HEK293 (cell line): ENCODE measurements at regions not wholly inside any gene's neighbourhood (a gene's known extent, or its start where the extent isn't known, plus 50 kb on each side); places are given as distances from the start of the nearest gene placed in this dataset.

ENCODE experiments used
- CTCF ChIA-PET: fragments of 350-600 bp; formaldehyde crosslinking; extraction: SDS; loops from one replicate; lab custom pipeline; 2021; ENCODE audit warnings: antibody characterized with exemption; lab: Yijun Ruan, JAX
- POLR2A ChIA-PET: fragments of 300-600 bp; formaldehyde crosslinking; extraction: SDS; loops from one replicate; lab custom pipeline; 2020; ENCODE audit warnings: antibody characterized with exemption, inconsistent platforms; lab: Yijun Ruan, JAX
- H3K27ac ChIP-seq: fragments of 200-500 bp; sonication (Bioruptor generic); 2 replicates; pipeline ENCODE4 v1.5.1; 2014; ENCODE audit warnings: low read depth, low read length, control low read depth, inconsistent platforms; ENCODE audit errors: extremely low read depth
- H3K36me3 ChIP-seq, 2 experiments: fragments of 200-500 bp in 1 of 2; sonication (Bioruptor generic) in 1 of 2; 1 replicate in 1 of 2; 2 replicates in 1 of 2; pipeline ENCODE4 v1.5.1; 2014 to 2017; ENCODE audit warnings: inconsistent platforms in 2 of 2, low read length in 2 of 2; ENCODE audit not compliant: control insufficient read depth in 2 of 2, insufficient read depth in 1 of 2
- H3K4me1 ChIP-seq: fragments of 200-500 bp; sonication (Bioruptor generic); 2 replicates; pipeline ENCODE4 v1.5.1; 2014; ENCODE audit warnings: mild to moderate bottlenecking, low read length, inconsistent platforms; ENCODE audit not compliant: control insufficient read depth, insufficient read depth
- H3K4me3 ChIP-seq: 2 replicates; pipeline ENCODE4 v1.5.1; 2011; ENCODE audit warnings: low read depth, mild to moderate bottlenecking, control low read depth, low read length, moderate library complexity
- H3K9me3 ChIP-seq: fragments of 200-500 bp; sonication (Bioruptor generic); 2 replicates; pipeline ENCODE4 v1.5.1; 2014; ENCODE audit warnings: low read depth, low read length, inconsistent platforms; ENCODE audit not compliant: control insufficient read depth, insufficient read depth
- EGR2 ChIP-seq: fragments of 450-650 bp; formaldehyde crosslinking; IDR thresholded peaks from 2 replicates; pipeline ENCODE4 v1.5.1; 2016; ENCODE audit warnings: low read depth, missing biosample characterization, missing genetic modification characterization
- HOXD13 ChIP-seq: sonication (generic); formaldehyde crosslinking; IDR thresholded peaks from 2 replicates; pipeline ENCODE4 v1.8.0; 2022; ENCODE audit warnings: missing genetic modification reagents, borderline replicate concordance
- OVOL3 ChIP-seq: fragments of 450-650 bp; formaldehyde crosslinking; IDR thresholded peaks from 2 replicates; pipeline ENCODE4 v1.5.1; 2016; ENCODE audit warnings: missing biosample characterization, missing genetic modification characterization
- SP2 ChIP-seq: fragments of 450-650 bp; formaldehyde crosslinking; IDR thresholded peaks from 2 replicates; pipeline ENCODE4 v1.5.1; 2016; ENCODE audit warnings: missing biosample characterization, missing genetic modification characterization
- YY1 ChIP-seq: fragments of 450-650 bp; formaldehyde crosslinking; IDR thresholded peaks from 2 replicates; pipeline ENCODE4 v1.5.1; 2018; ENCODE audit warnings: missing biosample characterization, missing genetic modification characterization
- ZBTB8A ChIP-seq: fragments of 450-650 bp; formaldehyde crosslinking; IDR thresholded peaks from 2 replicates; pipeline ENCODE4 v1.5.1; 2016; ENCODE audit warnings: missing biosample characterization, missing genetic modification characterization
- ZFP3 ChIP-seq: fragments of 450-650 bp; formaldehyde crosslinking; IDR thresholded peaks from 2 replicates; pipeline ENCODE4 v1.5.1; 2016; ENCODE audit warnings: low read depth, missing biosample characterization, missing genetic modification characterization
- ZIC2 ChIP-seq: fragments of 450-650 bp; formaldehyde crosslinking; IDR thresholded peaks from 2 replicates; pipeline ENCODE4 v1.5.1; 2016; ENCODE audit warnings: missing biosample characterization, missing genetic modification characterization
- ZNF121 ChIP-seq: fragments of 450-650 bp; formaldehyde crosslinking; IDR thresholded peaks from 2 replicates; pipeline ENCODE4 v1.5.1; 2016; ENCODE audit warnings: missing biosample characterization, missing genetic modification characterization
- ZNF19 ChIP-seq: fragments of 450-650 bp; formaldehyde crosslinking; IDR thresholded peaks from 2 replicates; pipeline ENCODE4; 2016; ENCODE audit warnings: missing biosample characterization, missing genetic modification characterization, low read depth
- ZNF211 ChIP-seq: fragments of 450-650 bp; formaldehyde crosslinking; IDR thresholded peaks from 2 replicates; pipeline ENCODE4 v1.5.1; 2016; ENCODE audit warnings: low read depth, missing biosample characterization, missing genetic modification characterization
- ZNF324 ChIP-seq: fragments of 450-650 bp; formaldehyde crosslinking; IDR thresholded peaks from 2 replicates; pipeline ENCODE4 v1.5.1; 2016; ENCODE audit warnings: missing biosample characterization, missing genetic modification characterization
- ZNF335 ChIP-seq: fragments of 450-650 bp; formaldehyde crosslinking; conservative IDR thresholded peaks from 2 replicates; pipeline ENCODE4 v1.5.1; 2016; ENCODE audit warnings: missing biosample characterization, missing genetic modification characterization
- ZNF394 ChIP-seq: fragments of 450-650 bp; formaldehyde crosslinking; IDR thresholded peaks from 2 replicates; pipeline ENCODE4 v1.5.1; 2016; ENCODE audit warnings: missing biosample characterization, missing genetic modification characterization, mild to moderate bottlenecking, moderate library complexity, borderline replicate concordance
- ZNF416 ChIP-seq: fragments of 450-650 bp; formaldehyde crosslinking; IDR thresholded peaks from 2 replicates; pipeline ENCODE4 v1.5.1; 2016; ENCODE audit warnings: missing biosample characterization, missing genetic modification characterization
- ZNF473 ChIP-seq: fragments of 450-650 bp; formaldehyde crosslinking; IDR thresholded peaks from 2 replicates; pipeline ENCODE4 v1.5.1; 2017; ENCODE audit warnings: missing biosample characterization, missing genetic modification characterization
- ZNF510 ChIP-seq: fragments of 450-650 bp; formaldehyde crosslinking; IDR thresholded peaks from 2 replicates; pipeline ENCODE4 v1.5.1; 2018; ENCODE audit warnings: mild to moderate bottlenecking, missing genetic modification characterization, missing biosample characterization; ENCODE audit not compliant: insufficient replicate concordance
- ZNF621 ChIP-seq: fragments of 450-650 bp; formaldehyde crosslinking; IDR thresholded peaks from 2 replicates; pipeline ENCODE4 v1.5.1; 2017; ENCODE audit warnings: missing biosample characterization, missing genetic modification characterization
- ZNF623 ChIP-seq: fragments of 450-650 bp; formaldehyde crosslinking; IDR thresholded peaks from 2 replicates; pipeline ENCODE4 v1.5.1; 2016; ENCODE audit warnings: missing biosample characterization, missing genetic modification characterization
- ZNF629 ChIP-seq: fragments of 450-650 bp; formaldehyde crosslinking; IDR thresholded peaks from 2 replicates; pipeline ENCODE4 v1.5.1; 2017; ENCODE audit warnings: missing biosample characterization, missing genetic modification characterization
- ZNF664 ChIP-seq: fragments of 450-650 bp; formaldehyde crosslinking; IDR thresholded peaks from 2 replicates; pipeline ENCODE4 v1.5.1; 2016; ENCODE audit warnings: missing biosample characterization, missing genetic modification characterization
- ZNF747 ChIP-seq: fragments of 450-650 bp; formaldehyde crosslinking; IDR thresholded peaks from 2 replicates; pipeline ENCODE4 v1.5.1; 2016; ENCODE audit warnings: missing biosample characterization, missing genetic modification characterization
- ZSCAN23 ChIP-seq: fragments of 450-650 bp; formaldehyde crosslinking; IDR thresholded peaks from 2 replicates; pipeline ENCODE4 v1.5.1; 2016; ENCODE audit warnings: missing biosample characterization, missing genetic modification characterization
- ZSCAN30 ChIP-seq: fragments of 450-650 bp; IDR thresholded peaks from 2 replicates; pipeline ENCODE4 v1.5.1; 2018; ENCODE audit warnings: missing biosample characterization, mild to moderate bottlenecking, missing genetic modification characterization, moderate library complexity
- TF ChIP-seq, protein P1 (sequence below): fragments of 450-650 bp; formaldehyde crosslinking; IDR thresholded peaks from 2 replicates; pipeline ENCODE4 v1.5.1; 2016; ENCODE audit warnings: missing biosample characterization, missing genetic modification characterization
- TF ChIP-seq, protein P2 (sequence below): fragments of 450-650 bp; formaldehyde crosslinking; IDR thresholded peaks from 2 replicates; pipeline ENCODE4 v1.5.1; 2016; ENCODE audit warnings: missing biosample characterization, missing genetic modification characterization
- TF ChIP-seq, protein P3 (sequence below): fragments of 450-650 bp; formaldehyde crosslinking; IDR thresholded peaks from 2 replicates; pipeline ENCODE4 v1.5.1; 2017; ENCODE audit warnings: missing biosample characterization, missing genetic modification characterization

DNA sequence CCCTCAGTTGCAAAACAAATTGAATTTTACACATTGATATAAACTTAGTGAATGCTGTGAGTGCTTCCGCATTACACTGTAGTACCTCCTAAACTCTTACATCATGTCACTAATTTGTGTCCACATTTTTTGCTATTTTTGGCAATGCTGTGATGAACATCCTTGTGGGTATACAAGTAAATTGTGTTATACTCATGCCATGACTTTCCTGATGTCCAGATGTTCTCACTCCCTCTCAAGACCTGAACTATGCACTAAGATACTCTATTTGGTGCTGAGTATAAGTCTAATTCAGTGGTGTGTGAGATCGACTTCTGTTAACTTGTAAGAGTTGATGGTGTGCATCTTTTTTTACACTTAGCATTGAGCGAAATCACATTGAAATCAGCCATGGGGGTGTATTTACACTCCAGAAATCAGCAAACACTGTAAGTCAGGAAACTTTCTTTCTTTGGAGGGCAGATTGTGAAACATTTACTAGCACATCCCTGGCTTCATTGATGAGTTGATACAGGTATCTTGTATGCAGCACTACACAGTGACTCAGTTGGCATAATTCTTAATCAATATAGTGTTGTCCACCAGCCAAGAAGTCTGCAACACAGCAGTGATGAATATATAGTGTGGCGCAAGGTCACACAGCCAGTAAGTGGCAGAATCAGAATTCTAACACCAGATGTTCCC is 228.1 kb upstream of the RORA start:
- ChIA-PET CTCF (no interaction called here), POLR2A (no interaction called here)
- Histone ChIP-seq H3K4me1 (no peaks in the 10 kb centered on the region), H3K27ac (no peak overlapping the region), H3K36me3 (no peaks in the 10 kb centered on the region), H3K9me3 (no peaks in the 10 kb centered on the region), H3K4me3 (no peak overlapping the region)
- no peak for TF ChIP-seq ZNF121 (tag by site-specific recombination)
- no peak for TF ChIP-seq ZNF664 (tag by site-specific recombination)
- TF ChIP-seq ZNF510 (tag by site-specific recombination), result no peak
- no peak for TF ChIP-seq ZNF416 (tag by site-specific recombination)
- TF ChIP-seq HOXD13 (CRISPR knock-in tag), result no peak
- no peak for TF ChIP-seq ZNF623 (tag by site-specific recombination)

DNA sequence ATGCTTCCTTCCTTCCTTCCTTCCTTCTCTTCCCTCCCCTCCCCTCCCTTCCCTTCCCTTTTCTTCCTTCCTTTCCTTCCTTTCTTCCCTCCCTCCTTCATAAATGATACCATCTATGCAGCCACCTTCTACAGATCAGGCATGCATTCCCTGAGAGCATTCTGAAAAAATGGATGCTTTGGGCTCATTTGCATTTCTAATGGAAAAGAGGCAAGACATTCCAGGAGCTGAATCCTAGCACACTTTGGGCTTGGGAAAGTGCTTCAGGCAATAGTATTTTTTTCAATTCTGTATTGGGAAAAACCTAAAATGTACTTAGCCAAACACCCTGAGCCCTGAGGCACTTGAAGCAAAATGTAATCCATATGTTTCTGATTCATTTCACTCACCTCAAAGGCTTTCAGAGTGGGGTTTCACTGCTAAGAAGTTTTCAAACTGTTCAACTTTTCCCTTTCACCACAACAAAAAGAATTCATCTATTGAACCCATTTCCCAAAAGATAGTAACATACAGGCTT is 220.1 kb upstream of the RORA start:
- H3K4me3 ChIP-seq, result no peak overlapping the region
- no peaks in the 10 kb centered on the region for H3K9me3 ChIP-seq
- H3K36me3 ChIP-seq, result no peaks in the 10 kb centered on the region
- H3K27ac ChIP-seq, result no peak overlapping the region
- TF ChIP-seq ZNF621 (no peak), ZSCAN30 (tag by site-specific recombination) (no peak), ZNF324 (tag by site-specific recombination) (no peak)
- ChIA-PET POLR2A (no interaction called here), CTCF (no interaction called here)
- H3K4me1 ChIP-seq, result no peaks in the 10 kb centered on the region

DNA sequence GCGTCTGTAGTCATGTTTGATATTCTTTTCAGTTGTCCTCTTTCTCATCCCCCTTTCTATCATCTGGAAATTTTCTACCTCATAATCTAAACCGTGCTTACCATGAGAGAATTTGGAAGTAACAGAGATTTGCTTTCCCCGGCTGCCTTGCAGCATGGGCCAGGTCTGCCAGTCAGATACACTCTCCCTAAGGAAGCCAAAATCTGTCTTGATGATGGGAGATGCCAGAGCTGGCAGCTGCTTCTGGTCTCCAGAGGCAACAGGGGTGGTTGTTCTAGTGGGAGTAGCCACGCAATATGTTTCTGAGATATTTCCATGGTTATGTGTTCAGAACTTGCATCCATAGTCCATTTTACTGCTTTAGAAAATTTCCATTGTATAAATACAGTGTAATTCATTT is 218.9 kb upstream of the RORA start:
- ChIA-PET POLR2A (no interaction called here), CTCF (no interaction called here)
- Histone ChIP-seq H3K9me3 (no peaks in the 10 kb centered on the region), H3K4me1 (no peaks in the 10 kb centered on the region), H3K27ac (no peak overlapping the region), H3K36me3 (no peaks in the 10 kb centered on the region), H3K4me3 (no peak overlapping the region)
- TF ChIP-seq ZSCAN23 (tag by site-specific recombination) (no peak), ZNF335 (tag by site-specific recombination) (no peak), EGR2 (no peak), SP2 (no peak), ZNF473 (tag by site-specific recombination) (no peak), ZNF629 (tag by site-specific recombination) (no peak), YY1 (no peak), OVOL3 (tag by site-specific recombination) (no peak)

DNA sequence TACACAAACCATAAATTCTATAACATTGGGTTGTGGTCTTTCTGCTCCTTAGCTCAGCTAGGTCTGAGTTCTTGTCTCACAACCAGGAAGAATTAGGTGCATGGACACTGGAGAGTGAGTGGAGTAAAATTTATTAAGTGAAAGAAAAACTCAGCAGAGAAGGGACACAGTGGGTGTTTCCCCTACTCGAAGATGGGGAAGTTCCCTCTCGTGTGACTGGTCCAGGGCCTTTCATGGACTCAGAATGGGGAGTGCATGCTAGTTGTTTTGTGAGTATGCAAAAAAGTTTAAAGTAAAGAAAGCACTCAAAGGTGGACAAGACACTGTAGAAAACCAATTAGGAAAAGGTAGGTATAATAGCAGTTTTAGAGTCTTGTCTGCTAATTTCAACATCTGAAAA is 215.5 kb upstream of the RORA start:
- CTCF ChIA-PET, result no interaction called here
- TF ChIP-seq, protein P1, sequence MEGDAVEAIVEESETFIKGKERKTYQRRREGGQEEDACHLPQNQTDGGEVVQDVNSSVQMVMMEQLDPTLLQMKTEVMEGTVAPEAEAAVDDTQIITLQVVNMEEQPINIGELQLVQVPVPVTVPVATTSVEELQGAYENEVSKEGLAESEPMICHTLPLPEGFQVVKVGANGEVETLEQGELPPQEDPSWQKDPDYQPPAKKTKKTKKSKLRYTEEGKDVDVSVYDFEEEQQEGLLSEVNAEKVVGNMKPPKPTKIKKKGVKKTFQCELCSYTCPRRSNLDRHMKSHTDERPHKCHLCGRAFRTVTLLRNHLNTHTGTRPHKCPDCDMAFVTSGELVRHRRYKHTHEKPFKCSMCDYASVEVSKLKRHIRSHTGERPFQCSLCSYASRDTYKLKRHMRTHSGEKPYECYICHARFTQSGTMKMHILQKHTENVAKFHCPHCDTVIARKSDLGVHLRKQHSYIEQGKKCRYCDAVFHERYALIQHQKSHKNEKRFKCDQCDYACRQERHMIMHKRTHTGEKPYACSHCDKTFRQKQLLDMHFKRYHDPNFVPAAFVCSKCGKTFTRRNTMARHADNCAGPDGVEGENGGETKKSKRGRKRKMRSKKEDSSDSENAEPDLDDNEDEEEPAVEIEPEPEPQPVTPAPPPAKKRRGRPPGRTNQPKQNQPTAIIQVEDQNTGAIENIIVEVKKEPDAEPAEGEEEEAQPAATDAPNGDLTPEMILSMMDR, result no peak
- TF ChIP-seq ZNF473 (tag by site-specific recombination), result no peak
- no peak for TF ChIP-seq ZBTB8A (tag by site-specific recombination)
- TF ChIP-seq, protein P2, sequence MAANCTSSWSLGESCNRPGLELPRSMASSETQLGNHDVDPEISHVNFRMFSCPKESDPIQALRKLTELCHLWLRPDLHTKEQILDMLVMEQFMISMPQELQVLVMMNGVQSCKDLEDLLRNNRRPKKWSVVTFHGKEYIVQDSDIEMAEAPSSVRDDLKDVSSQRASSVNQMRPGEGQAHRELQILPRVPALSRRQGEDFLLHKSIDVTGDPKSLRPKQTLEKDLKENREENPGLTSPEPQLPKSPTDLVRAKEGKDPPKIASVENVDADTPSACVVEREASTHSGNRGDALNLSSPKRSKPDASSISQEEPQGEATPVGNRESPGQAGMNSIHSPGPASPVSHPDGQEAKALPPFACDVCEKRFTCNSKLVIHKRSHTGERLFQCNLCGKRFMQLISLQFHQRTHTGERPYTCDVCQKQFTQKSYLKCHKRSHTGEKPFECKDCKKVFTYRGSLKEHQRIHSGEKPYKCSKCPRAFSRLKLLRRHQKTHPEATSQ (tag by site-specific recombination), result no peak
- TF ChIP-seq ZNF211, result no peak
- no peak for TF ChIP-seq ZNF19 (tag by site-specific recombination)
- no peak for TF ChIP-seq ZNF394
- TF ChIP-seq ZIC2, result no peak
- TF ChIP-seq, protein P3, sequence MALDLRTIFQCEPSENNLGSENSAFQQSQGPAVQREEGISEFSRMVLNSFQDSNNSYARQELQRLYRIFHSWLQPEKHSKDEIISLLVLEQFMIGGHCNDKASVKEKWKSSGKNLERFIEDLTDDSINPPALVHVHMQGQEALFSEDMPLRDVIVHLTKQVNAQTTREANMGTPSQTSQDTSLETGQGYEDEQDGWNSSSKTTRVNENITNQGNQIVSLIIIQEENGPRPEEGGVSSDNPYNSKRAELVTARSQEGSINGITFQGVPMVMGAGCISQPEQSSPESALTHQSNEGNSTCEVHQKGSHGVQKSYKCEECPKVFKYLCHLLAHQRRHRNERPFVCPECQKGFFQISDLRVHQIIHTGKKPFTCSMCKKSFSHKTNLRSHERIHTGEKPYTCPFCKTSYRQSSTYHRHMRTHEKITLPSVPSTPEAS (tag by site-specific recombination), result no peak
- no peak for TF ChIP-seq ZFP3 (tag by site-specific recombination)
- TF ChIP-seq ZNF747 (tag by site-specific recombination), result no peak

More for the DNA sequence above, 215.5 kb upstream of the RORA start:
- no peaks in the 10 kb centered on the region for H3K4me1 ChIP-seq
- POLR2A ChIA-PET, result no interaction called here
- no peaks in the 10 kb centered on the region for H3K36me3 ChIP-seq
- no peak overlapping the region for H3K4me3 ChIP-seq
- no peaks in the 10 kb centered on the region for H3K9me3 ChIP-seq
- no peak overlapping the region for H3K27ac ChIP-seq
